ENCODE measurements at regions not wholly inside any gene's neighbourhood (a gene's known extent, or its start where the extent isn't known, plus 50 kb on each side); places are given as distances from the start of the nearest gene placed in this dataset.
"Not testable (repeated sequence)": the region's sequence is repeated elsewhere in the genome, so short reads cannot be mapped to it uniquely, and the experiment has no call there.

GRCh38 chr17:20944014-20944865, 98.6 kb downstream of the USP22 start:
- peak; percentile 65 for DNase-seq (ENCODE audit: low spot score)

GRCh38 chr17:20947708-20948107, 95.1 kb downstream of the USP22 start:
- DNase-seq (ENCODE audit: low spot score): not testable (repeated sequence)

- DNase-seq (ENCODE audit: low spot score): no peak
Measured at GRCh38 chr17:20948984-20949777, 93.6 kb downstream of the USP22 start.

Data from mucosa of gallbladder (tissue), 1 donor.